ENCODE measurements at regions not wholly inside any gene's neighbourhood (a gene's known extent, or its start where the extent isn't known, plus 50 kb on each side); places are given as distances from the start of the nearest gene placed in this dataset.
A peak's percentile ranks its signal among the peaks of the same experiment; 100 is the strongest.

- H3K4me3 ChIP-seq = no peak overlapping the region
- no peaks in the 10 kb centered on the region for H3K9me3 ChIP-seq
- no peak for DNase-seq
- H3K36me3 ChIP-seq = no peaks in the 10 kb centered on the region
- H3K27me3 ChIP-seq = no peaks in the 10 kb centered on the region
- intact Hi-C loops (cut with DNase I; ENCODE audit: low total_unique reads) = no loop called here
- H3K4me1 ChIP-seq = peaks cover 0 to 18% (median 0%) of the 10 kb centered on the region in 4 donors
- TF ChIP-seq, protein P1, sequence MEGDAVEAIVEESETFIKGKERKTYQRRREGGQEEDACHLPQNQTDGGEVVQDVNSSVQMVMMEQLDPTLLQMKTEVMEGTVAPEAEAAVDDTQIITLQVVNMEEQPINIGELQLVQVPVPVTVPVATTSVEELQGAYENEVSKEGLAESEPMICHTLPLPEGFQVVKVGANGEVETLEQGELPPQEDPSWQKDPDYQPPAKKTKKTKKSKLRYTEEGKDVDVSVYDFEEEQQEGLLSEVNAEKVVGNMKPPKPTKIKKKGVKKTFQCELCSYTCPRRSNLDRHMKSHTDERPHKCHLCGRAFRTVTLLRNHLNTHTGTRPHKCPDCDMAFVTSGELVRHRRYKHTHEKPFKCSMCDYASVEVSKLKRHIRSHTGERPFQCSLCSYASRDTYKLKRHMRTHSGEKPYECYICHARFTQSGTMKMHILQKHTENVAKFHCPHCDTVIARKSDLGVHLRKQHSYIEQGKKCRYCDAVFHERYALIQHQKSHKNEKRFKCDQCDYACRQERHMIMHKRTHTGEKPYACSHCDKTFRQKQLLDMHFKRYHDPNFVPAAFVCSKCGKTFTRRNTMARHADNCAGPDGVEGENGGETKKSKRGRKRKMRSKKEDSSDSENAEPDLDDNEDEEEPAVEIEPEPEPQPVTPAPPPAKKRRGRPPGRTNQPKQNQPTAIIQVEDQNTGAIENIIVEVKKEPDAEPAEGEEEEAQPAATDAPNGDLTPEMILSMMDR (IDR thresholded peaks at IDR 0.05) = no peak
- H3K27ac ChIP-seq = no peak overlapping the region
These were observed 66.9 kb upstream of the KCNE2 start for GRCh38 chr21:34296878-34297277.

DNA sequence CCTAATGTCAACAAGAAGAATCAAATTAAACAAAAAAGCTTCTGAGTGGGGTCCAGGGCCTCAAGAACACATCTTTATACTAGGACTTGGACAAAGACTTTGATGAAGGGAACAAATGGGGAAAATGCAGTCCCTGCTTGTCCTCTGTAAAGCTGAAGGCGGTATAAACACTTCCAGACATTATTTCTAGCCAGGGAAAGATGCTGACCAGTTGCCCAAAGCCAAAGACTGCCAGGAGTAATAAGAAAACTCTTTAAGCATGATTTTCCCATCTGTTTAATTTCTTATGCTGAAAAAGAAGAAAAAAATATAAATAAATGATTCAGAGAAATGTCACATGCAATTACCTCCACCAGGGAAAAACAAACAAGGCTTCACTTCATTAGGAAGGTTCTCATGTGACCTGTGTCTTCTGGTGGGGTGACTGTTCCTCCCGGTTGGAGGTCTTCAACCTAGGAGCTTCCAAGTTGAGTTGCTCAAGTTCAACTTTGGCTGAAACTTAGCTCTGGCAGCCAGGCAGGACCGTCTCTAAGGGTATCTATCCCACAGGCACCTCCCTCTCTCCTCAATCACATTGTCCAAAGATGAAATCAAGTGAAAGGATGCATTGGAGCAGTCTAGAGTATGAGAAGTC, 65.2 kb upstream of the KCNE2 start:
- TF ChIP-seq, protein P1 (IDR thresholded peaks at IDR 0.05) = no peak
- H3K4me1 ChIP-seq = peaks cover 0 to 18% (median 0%) of the 10 kb centered on the region in 4 donors
- peak in 1 of 2 donors; percentile 28 for DNase-seq
- no peak overlapping the region for H3K27ac ChIP-seq
- no peaks in the 10 kb centered on the region for H3K9me3 ChIP-seq
- H3K36me3 ChIP-seq = no peaks in the 10 kb centered on the region
- intact Hi-C loops (cut with DNase I; ENCODE audit: low total_unique reads) = no loop called here
- no peak overlapping the region for H3K4me3 ChIP-seq
- H3K27me3 ChIP-seq = no peaks in the 10 kb centered on the region

- TF ChIP-seq, protein P1 (IDR thresholded peaks at IDR 0.05) = no peak
- Histone ChIP-seq H3K9me3 (no peaks in the 10 kb centered on the region), H3K4me3 (no peak overlapping the region), H3K27me3 (no peaks in the 10 kb centered on the region), H3K36me3 (no peaks in the 10 kb centered on the region), H3K4me1 (peaks cover 0 to 18% (median 0%) of the 10 kb centered on the region in 4 donors), H3K27ac (no peak overlapping the region)
- DNase-seq = no peak
- intact Hi-C loops (cut with DNase I; ENCODE audit: low total_unique reads) = no loop called here
These were observed 64.7 kb upstream of the KCNE2 start for GRCh38 chr21:34299168-34299539.

DNA sequence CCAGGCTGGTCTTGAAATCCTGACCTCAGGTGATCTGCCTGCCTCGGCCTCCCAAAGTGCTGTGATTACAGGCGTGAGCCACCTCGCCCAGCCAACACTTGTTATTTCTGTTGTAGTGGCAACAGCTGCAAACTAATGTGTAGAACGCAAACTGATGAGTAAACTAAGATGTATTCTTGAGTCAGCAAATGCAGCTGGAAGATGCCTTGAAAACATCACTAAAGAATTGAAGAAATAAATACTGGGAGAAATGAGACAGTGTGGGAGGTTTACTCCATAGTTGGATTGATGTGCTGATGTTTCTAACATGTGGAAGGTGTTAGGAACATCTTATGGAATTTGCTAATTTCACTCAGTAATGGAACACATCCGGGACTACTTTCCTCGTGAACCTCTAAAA, 61.3 kb upstream of the KCNE2 start:
- DNase-seq = no peak
- no peaks in the 10 kb centered on the region for H3K27me3 ChIP-seq
- TF ChIP-seq, protein P1 (IDR thresholded peaks at IDR 0.05) = no peak
- H3K27ac ChIP-seq = no peak overlapping the region
- intact Hi-C loops (cut with DNase I; ENCODE audit: low total_unique reads) = no loop called here
- no peaks in the 10 kb centered on the region for H3K9me3 ChIP-seq
- H3K4me1 ChIP-seq = peaks cover 0 to 27% (median 10%) of the 10 kb centered on the region in 4 donors
- no peaks in the 10 kb centered on the region for H3K36me3 ChIP-seq
- H3K4me3 ChIP-seq = no peak overlapping the region

- Histone ChIP-seq H3K27me3 (no peaks in the 10 kb centered on the region), H3K4me3 (no peak overlapping the region), H3K27ac (peak overlapping the region; percentile 37 to 69), H3K36me3 (no peaks in the 10 kb centered on the region), H3K4me1 (peaks cover 0 to 30% (median 10%) of the 10 kb centered on the region in 4 donors), H3K9me3 (no peaks in the 10 kb centered on the region)
- TF ChIP-seq, protein P1 (IDR thresholded peaks at IDR 0.05) = no peak
- DNase-seq = no peak
- intact Hi-C loops (cut with DNase I; ENCODE audit: low total_unique reads) = no loop called here
These were observed 57.9 kb upstream of the KCNE2 start for GRCh38 chr21:34305605-34306604.

Measured in tibial artery (tissue), 4 donors.